ENCODE measurements at regions not wholly inside any gene's neighbourhood (a gene's known extent, or its start where the extent isn't known, plus 50 kb on each side); places are given as distances from the start of the nearest gene placed in this dataset.

DNA sequence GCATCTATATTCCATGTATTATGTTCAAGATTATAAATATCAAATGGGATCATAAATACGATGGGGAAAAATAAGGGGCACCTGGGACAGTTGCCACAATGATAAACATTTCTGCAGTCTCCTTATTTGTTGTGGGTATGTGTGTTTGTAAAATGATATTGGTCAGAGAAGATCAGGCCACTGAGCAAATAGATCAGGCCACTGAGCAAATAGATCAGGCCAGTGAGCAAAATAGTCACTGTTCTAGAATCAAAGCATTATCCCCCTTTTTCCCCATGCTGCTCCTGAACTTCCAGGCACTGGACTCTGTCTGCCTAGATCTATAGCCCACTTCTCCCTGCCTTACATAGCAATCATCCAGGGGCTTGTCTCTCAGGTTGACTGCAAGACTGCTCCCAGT lies 599.8 kb upstream of the USP24 start:
- TF ChIP-seq, protein P1, sequence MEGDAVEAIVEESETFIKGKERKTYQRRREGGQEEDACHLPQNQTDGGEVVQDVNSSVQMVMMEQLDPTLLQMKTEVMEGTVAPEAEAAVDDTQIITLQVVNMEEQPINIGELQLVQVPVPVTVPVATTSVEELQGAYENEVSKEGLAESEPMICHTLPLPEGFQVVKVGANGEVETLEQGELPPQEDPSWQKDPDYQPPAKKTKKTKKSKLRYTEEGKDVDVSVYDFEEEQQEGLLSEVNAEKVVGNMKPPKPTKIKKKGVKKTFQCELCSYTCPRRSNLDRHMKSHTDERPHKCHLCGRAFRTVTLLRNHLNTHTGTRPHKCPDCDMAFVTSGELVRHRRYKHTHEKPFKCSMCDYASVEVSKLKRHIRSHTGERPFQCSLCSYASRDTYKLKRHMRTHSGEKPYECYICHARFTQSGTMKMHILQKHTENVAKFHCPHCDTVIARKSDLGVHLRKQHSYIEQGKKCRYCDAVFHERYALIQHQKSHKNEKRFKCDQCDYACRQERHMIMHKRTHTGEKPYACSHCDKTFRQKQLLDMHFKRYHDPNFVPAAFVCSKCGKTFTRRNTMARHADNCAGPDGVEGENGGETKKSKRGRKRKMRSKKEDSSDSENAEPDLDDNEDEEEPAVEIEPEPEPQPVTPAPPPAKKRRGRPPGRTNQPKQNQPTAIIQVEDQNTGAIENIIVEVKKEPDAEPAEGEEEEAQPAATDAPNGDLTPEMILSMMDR (IDR thresholded peaks at IDR 0.05) = no peak
- TF ChIP-seq POLR2A (IDR thresholded peaks at IDR 0.05) = no peak

Measured in testis (tissue), 2 donors.